ENCODE measurements at regions not wholly inside any gene's neighbourhood (a gene's known extent, or its start where the extent isn't known, plus 50 kb on each side); places are given as distances from the start of the nearest gene placed in this dataset.

DNA sequence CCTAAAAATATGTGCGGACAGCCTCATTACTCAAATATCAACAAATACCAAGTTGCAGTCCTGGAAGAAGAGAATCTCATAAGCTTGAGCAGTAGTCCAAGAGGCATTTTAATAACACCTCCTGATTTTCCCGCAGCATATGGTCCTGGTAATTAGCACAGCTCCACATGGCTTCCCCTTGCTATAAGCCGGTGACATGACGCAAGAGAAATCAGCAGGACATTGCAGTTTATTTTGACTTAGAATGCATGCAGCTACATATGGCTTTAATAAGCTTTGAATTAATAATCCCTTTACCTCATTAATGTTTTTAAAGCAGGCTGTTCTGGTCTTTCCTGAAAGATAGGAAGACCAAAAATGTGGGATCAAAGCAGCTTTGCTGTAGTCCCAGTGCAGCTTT, 137.6 kb downstream of the RAMP3 start:
- Histone ChIP-seq H3K9ac (ENCODE audit: low read depth, low read length, poor library complexity, severe bottlenecking) (no peak overlapping the region), H2AFZ (ENCODE audit: low read length) (no peak overlapping the region), H3F3A (ENCODE audit: low read depth) (no peaks in the 10 kb centered on the region), H3K4me1 (ENCODE audit: insufficient read depth, low read length, poor library complexity, severe bottlenecking) (no peaks in the 10 kb centered on the region), H3K9me3 (ENCODE audit: insufficient read depth, low read depth, low read length) (0 out of 2 replicates have a peak, but pooled peaks cover 2% of the 10 kb centered on the region), H3K9me2 (replicated peaks; ENCODE audit: low read depth, low read length) (no peaks in the 10 kb centered on the region), H3K36me3 (ENCODE audit: insufficient read depth, low read length) (no peaks in the 10 kb centered on the region), H3K27me3 (ENCODE audit: insufficient read depth, low read length, poor library complexity, severe bottlenecking) (no peaks in the 10 kb centered on the region), H3K4me3 (ENCODE audit: low read length, poor library complexity, severe bottlenecking) (no peak overlapping the region), H3K4me2 (ENCODE audit: low read depth, low read length, poor library complexity, severe bottlenecking) (no peak overlapping the region), H4K20me1 (ENCODE audit: insufficient read depth, low read length, poor library complexity, severe bottlenecking) (no peaks in the 10 kb centered on the region), H3K79me2 (ENCODE audit: insufficient read depth, low read length) (no peaks in the 10 kb centered on the region)
- TF ChIP-seq, protein P1, sequence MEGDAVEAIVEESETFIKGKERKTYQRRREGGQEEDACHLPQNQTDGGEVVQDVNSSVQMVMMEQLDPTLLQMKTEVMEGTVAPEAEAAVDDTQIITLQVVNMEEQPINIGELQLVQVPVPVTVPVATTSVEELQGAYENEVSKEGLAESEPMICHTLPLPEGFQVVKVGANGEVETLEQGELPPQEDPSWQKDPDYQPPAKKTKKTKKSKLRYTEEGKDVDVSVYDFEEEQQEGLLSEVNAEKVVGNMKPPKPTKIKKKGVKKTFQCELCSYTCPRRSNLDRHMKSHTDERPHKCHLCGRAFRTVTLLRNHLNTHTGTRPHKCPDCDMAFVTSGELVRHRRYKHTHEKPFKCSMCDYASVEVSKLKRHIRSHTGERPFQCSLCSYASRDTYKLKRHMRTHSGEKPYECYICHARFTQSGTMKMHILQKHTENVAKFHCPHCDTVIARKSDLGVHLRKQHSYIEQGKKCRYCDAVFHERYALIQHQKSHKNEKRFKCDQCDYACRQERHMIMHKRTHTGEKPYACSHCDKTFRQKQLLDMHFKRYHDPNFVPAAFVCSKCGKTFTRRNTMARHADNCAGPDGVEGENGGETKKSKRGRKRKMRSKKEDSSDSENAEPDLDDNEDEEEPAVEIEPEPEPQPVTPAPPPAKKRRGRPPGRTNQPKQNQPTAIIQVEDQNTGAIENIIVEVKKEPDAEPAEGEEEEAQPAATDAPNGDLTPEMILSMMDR (conservative IDR thresholded peaks at IDR 0.05; ENCODE audit: low read length), result no peak
- no peak for TF ChIP-seq EZH2phosphoT487 (IDR thresholded peaks at IDR 0.05; ENCODE audit: borderline replicate concordance)

DNA sequence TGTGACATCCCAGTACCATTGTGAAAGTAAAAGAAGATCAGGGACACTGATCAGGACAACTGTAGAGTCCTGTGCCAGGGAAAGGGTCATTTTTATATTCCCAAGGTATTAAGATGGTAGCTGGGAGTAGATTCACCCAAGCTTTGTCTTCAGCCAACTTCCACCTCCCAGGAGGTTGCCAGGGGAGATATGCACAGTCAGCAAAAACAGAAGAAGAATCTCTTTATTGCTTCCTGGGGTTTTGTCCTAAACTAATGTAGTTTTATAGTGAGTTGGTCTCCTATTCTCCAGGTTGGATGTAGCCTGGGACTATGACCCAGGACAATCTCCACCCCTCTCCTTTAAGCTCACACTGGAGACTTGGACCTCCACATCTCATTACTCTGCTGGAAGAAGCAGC, 139.2 kb downstream of the RAMP3 start:
- Histone ChIP-seq H2AFZ (ENCODE audit: low read length) (no peak overlapping the region), H3K79me2 (ENCODE audit: insufficient read depth, low read length) (no peaks in the 10 kb centered on the region), H3K9me2 (replicated peaks; ENCODE audit: low read depth, low read length) (no peaks in the 10 kb centered on the region), H3K27me3 (ENCODE audit: insufficient read depth, low read length, poor library complexity, severe bottlenecking) (no peaks in the 10 kb centered on the region), H3K4me3 (ENCODE audit: low read length, poor library complexity, severe bottlenecking) (no peak overlapping the region), H3K4me1 (ENCODE audit: insufficient read depth, low read length, poor library complexity, severe bottlenecking) (no peaks in the 10 kb centered on the region), H4K20me1 (ENCODE audit: insufficient read depth, low read length, poor library complexity, severe bottlenecking) (no peaks in the 10 kb centered on the region), H3K36me3 (ENCODE audit: insufficient read depth, low read length) (no peaks in the 10 kb centered on the region), H3K9ac (ENCODE audit: low read depth, low read length, poor library complexity, severe bottlenecking) (no peak overlapping the region), H3K9me3 (ENCODE audit: insufficient read depth, low read depth, low read length) (0 out of 2 replicates have a peak, but pooled peaks cover 3% of the 10 kb centered on the region), H3K4me2 (ENCODE audit: low read depth, low read length, poor library complexity, severe bottlenecking) (no peak overlapping the region), H3F3A (ENCODE audit: low read depth) (no peaks in the 10 kb centered on the region)
- TF ChIP-seq, protein P1 (conservative IDR thresholded peaks at IDR 0.05; ENCODE audit: low read length), result no peak
- TF ChIP-seq EZH2phosphoT487 (IDR thresholded peaks at IDR 0.05; ENCODE audit: borderline replicate concordance), result no peak

DNA sequence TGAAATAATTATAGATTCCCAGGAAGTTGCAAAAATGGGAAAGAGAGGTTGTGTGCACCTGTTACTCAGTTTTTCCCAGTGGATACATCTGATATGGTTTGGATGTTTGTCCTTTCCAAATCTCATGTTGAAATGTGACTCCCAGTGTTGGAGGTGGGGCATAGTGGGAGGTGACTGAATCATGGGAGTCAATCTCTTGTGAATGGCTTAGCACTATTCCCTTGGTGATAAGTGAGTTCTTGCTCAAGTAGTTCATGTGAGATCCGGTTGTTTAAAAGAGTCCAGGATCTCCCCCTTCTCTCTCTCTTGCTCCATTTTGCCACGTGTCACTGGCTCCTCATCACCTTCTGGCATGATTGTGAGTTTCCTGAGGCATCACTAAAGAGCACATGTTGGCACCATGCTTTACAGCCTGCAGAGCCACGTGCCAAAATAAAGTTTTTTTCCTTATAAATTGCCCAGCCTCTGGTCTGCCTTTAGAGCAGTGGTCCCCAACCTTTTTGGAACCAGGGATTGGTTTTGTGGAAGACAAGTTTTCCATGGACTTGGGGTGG, 149.2 kb downstream of the RAMP3 start:
- Histone ChIP-seq H3K36me3 (ENCODE audit: insufficient read depth, low read length) (no peaks in the 10 kb centered on the region), H3F3A (ENCODE audit: low read depth) (no peaks in the 10 kb centered on the region), H3K4me2 (ENCODE audit: low read depth, low read length, poor library complexity, severe bottlenecking) (no peak overlapping the region), H4K20me1 (ENCODE audit: insufficient read depth, low read length, poor library complexity, severe bottlenecking) (no peaks in the 10 kb centered on the region), H3K9me3 (ENCODE audit: insufficient read depth, low read depth, low read length) (no peaks in the 10 kb centered on the region), H3K27me3 (ENCODE audit: insufficient read depth, low read length, poor library complexity, severe bottlenecking) (no peaks in the 10 kb centered on the region), H2AFZ (ENCODE audit: low read length) (no peak overlapping the region), H3K4me1 (ENCODE audit: insufficient read depth, low read length, poor library complexity, severe bottlenecking) (no peaks in the 10 kb centered on the region), H3K79me2 (ENCODE audit: insufficient read depth, low read length) (no peaks in the 10 kb centered on the region), H3K9me2 (replicated peaks; ENCODE audit: low read depth, low read length) (no peaks in the 10 kb centered on the region), H3K9ac (ENCODE audit: low read depth, low read length, poor library complexity, severe bottlenecking) (no peak overlapping the region), H3K4me3 (ENCODE audit: low read length, poor library complexity, severe bottlenecking) (no peak overlapping the region)
- no peak for TF ChIP-seq EZH2phosphoT487 (IDR thresholded peaks at IDR 0.05; ENCODE audit: borderline replicate concordance)
- TF ChIP-seq, protein P1 (conservative IDR thresholded peaks at IDR 0.05; ENCODE audit: low read length), result no peak
